HG02571 (cell line): ENCODE measurements at regions not wholly inside any gene's neighbourhood (a gene's known extent, or its start where the extent isn't known, plus 50 kb on each side); places are given as distances from the start of the nearest gene placed in this dataset.

Experiments used
- ATAC-seq: cut with Tn5 transposase; IDR thresholded peaks from one replicate; pipeline ENCODE4 v1.9.1; 2021; ENCODE audit warnings: mild to moderate bottlenecking, moderate library complexity; ENCODE audit not compliant: unreplicated experiment

GRCh38 chr3:178483704-178484103 lies 52.5 kb upstream of the KCNMB2 start:
- no peak for ATAC-seq

GRCh38 chr3:178485756-178486155 lies 50.5 kb upstream of the KCNMB2 start:
- no peak for ATAC-seq
